GM12878 (cell line): ENCODE measurements at regions not wholly inside any gene's neighbourhood (a gene's known extent, or its start where the extent isn't known, plus 50 kb on each side); places are given as distances from the start of the nearest gene placed in this dataset.

Experiments
- ATF7 ChIP-seq: fragments of 450-650 bp; IDR thresholded peaks from 2 replicates; pipeline ENCODE4 v1.6.1; 2016; ENCODE audit warnings: low read depth, mild to moderate bottlenecking
- BHLHE40 ChIP-seq, 2 experiments: fragments of 450-650 bp in 1 of 2; IDR thresholded peaks; 2 replicates each; pipeline ENCODE4 v1.6.1; 2011 to 2017; ENCODE audit warnings: low read depth in 2 of 2, borderline replicate concordance in 1 of 2, improper control_type of control experiment in 1 of 2, low read length in 1 of 2, mild to moderate bottlenecking in 1 of 2
- CBX5 ChIP-seq: sonication (generic); IDR thresholded peaks from 2 replicates; pipeline ENCODE4 v1.6.1; 2016; ENCODE audit warnings: low read depth, moderate library complexity, mild to moderate bottlenecking, inconsistent platforms
- EZH2 ChIP-seq: IDR thresholded peaks from 2 replicates; pipeline ENCODE4 v1.6.1; 2012; ENCODE audit warnings: low read depth, mild to moderate bottlenecking, control low read depth, inconsistent platforms, low read length, borderline replicate concordance; ENCODE audit not compliant: control insufficient read depth
- POLR2A ChIP-seq: IDR thresholded peaks from 2 replicates; pipeline ENCODE4 v1.6.1; 2011; ENCODE audit warnings: low read depth, mild to moderate bottlenecking, low read length
- POLR2AphosphoS5 ChIP-seq: IDR thresholded peaks from 2 replicates; pipeline ENCODE4 v1.6.1; 2011; ENCODE audit warnings: mild to moderate bottlenecking, low read length, inconsistent platforms
- RFX5 ChIP-seq: IDR thresholded peaks from 2 replicates; pipeline ENCODE4 v1.6.1; 2011; ENCODE audit warnings: low read depth, low read length, improper control_type of control experiment
- ZNF217 ChIP-seq: fragments of 450-650 bp; IDR thresholded peaks from 2 replicates; pipeline ENCODE4 v1.6.1; 2017; ENCODE audit warnings: antibody characterized with exemption, mild to moderate bottlenecking
- ZNF274 ChIP-seq: IDR thresholded peaks from one replicate; pipeline ENCODE4 v1.8.0; 2011; ENCODE audit not compliant: insufficient read length, insufficient read depth
- TF ChIP-seq, protein P1 (sequence below), 3 experiments: IDR thresholded peaks in 2 of 3; conservative IDR thresholded peaks in 1 of 3; 2 replicates each; pipeline ENCODE4 v1.5.1; 2011; ENCODE audit warnings: low read depth in 3 of 3, low read length in 3 of 3, mild to moderate bottlenecking in 3 of 3, control low read depth in 2 of 3, moderate library complexity in 2 of 3, inconsistent platforms in 1 of 3, mixed read lengths in 1 of 3; ENCODE audit not compliant: control insufficient read depth in 2 of 3, insufficient read depth in 1 of 3; ENCODE audit errors: extremely low read depth in 1 of 3

DNA sequence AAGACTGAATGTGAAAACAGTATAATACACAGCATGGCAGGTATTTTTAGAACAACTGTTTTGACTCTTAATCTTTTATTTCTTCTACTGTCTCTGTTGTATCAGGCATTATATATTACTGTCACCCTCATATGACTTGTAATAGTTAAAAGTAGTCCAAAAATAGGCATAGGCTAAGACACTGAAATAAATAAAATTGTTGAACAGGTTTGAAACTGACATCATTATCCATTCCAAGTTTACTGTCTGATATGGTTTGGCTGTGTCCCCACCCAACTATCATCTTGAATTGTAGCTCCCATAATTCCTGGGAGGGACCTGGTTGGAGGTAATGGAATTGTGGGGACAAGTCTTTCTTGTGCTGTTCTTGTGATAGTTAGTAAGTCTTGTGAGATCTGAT, 91.4 kb upstream of the CDH19 start:
- TF ChIP-seq RFX5, result no peak
- no peak for TF ChIP-seq POLR2A
- TF ChIP-seq, protein P1, sequence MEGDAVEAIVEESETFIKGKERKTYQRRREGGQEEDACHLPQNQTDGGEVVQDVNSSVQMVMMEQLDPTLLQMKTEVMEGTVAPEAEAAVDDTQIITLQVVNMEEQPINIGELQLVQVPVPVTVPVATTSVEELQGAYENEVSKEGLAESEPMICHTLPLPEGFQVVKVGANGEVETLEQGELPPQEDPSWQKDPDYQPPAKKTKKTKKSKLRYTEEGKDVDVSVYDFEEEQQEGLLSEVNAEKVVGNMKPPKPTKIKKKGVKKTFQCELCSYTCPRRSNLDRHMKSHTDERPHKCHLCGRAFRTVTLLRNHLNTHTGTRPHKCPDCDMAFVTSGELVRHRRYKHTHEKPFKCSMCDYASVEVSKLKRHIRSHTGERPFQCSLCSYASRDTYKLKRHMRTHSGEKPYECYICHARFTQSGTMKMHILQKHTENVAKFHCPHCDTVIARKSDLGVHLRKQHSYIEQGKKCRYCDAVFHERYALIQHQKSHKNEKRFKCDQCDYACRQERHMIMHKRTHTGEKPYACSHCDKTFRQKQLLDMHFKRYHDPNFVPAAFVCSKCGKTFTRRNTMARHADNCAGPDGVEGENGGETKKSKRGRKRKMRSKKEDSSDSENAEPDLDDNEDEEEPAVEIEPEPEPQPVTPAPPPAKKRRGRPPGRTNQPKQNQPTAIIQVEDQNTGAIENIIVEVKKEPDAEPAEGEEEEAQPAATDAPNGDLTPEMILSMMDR (IDR thresholded peaks at IDR 0.05 in 2 of 3, conservative IDR thresholded peaks at IDR 0.05 in 1 of 3; ENCODE audit: control insufficient read depth in 2 of 3, extremely low read depth in 1 of 3, insufficient read depth in 1 of 3, low read depth in 3 of 3, low read length in 3 of 3), result no peak
- no peak for TF ChIP-seq EZH2
- no peak for TF ChIP-seq CBX5
- no peak for TF ChIP-seq ZNF217
- TF ChIP-seq BHLHE40 (IDR thresholded peaks at IDR 0.05; ENCODE audit: borderline replicate concordance in 1 of 2, low read depth in 2 of 2, low read length in 1 of 2), result no peak
- TF ChIP-seq ZNF274, result no peak
- no peak for TF ChIP-seq ATF7
- TF ChIP-seq POLR2AphosphoS5, result no peak
